HCT116 (cell line): ENCODE measurements at regions not wholly inside any gene's neighbourhood (a gene's known extent, or its start where the extent isn't known, plus 50 kb on each side); places are given as distances from the start of the nearest gene placed in this dataset.

Experiments
- ATAC-seq: fragments of 200-7000 bp; cut with Tn5 transposase; 2 replicates; pipeline ENCODE4 v1.9.1; 2020; ENCODE audit warnings: mild to moderate bottlenecking, moderate library complexity
- BruUV-seq: library from RNA; stranded (reverse); fragments of 400-500 nt; replicated peaks from 2 replicates; lab custom pipeline; 2021; lab: Mats Ljungman, UMichigan
- CTCF ChIA-PET: fragments of 300-600 bp; sonication (Branson Sonifier 250); formaldehyde crosslinking; loops from one replicate; lab custom pipeline; 2021; ENCODE audit warnings: antibody characterized with exemption; lab: Charles Lee
- POLR2A ChIA-PET: fragments of 300-600, 350-600 bp; sonication (Branson Sonifier 250); formaldehyde crosslinking; loops from one replicate; lab custom pipeline; 2021; ENCODE audit warnings: antibody characterized with exemption; lab: Charles Lee
- RAD21 ChIA-PET, 2 experiments: fragments of 300-600 bp; sonication (Branson Sonifier 250); formaldehyde crosslinking; loops; one replicate each; lab custom pipeline; 2023; ENCODE audit warnings: low total read pairs in 2 of 2; ENCODE audit not compliant: uncharacterized antibody in 2 of 2, unreplicated experiment in 2 of 2, low non-redundant PET in 1 of 2; lab: Charles Lee
- DNase-seq: peaks from one replicate; pipeline ENCODE4 v3.0.0-alpha.2; 2010; ENCODE audit warnings: low read depth, low spot score
- H2AFZ ChIP-seq: fragments of 200-600 bp; shearing (Covaris generic), sonication (generic); 2 replicates; pipeline ENCODE4 v1.6.1; 2017; ENCODE audit warnings: low read depth, mixed run types, mixed read lengths, antibody characterized with exemption, low read length; ENCODE audit not compliant: poor library complexity, severe bottlenecking
- H3K27ac ChIP-seq: 2 replicates; pipeline ENCODE4 v1.5.1; 2012; ENCODE audit warnings: low read depth, low read length
- H3K27me3 ChIP-seq: fragments of 200-600 bp; sonication (generic); 2 replicates; pipeline ENCODE4 v1.6.1; 2016; ENCODE audit warnings: mixed run types, low read length, mixed read lengths; ENCODE audit not compliant: insufficient read depth
- H3K36me3 ChIP-seq, 2 experiments: fragments of 200-500 bp in 1 of 2; fragments of 200-600 bp in 1 of 2; sonication (Bioruptor generic) in 1 of 2; sonication (generic) in 1 of 2; 2 replicates each; pipeline versions ENCODE4 v1.5.1 to v1.6.1; 2014 to 2016; ENCODE audit warnings: low read length in 2 of 2, inconsistent platforms in 1 of 2, mixed read lengths in 1 of 2, mixed run types in 1 of 2; ENCODE audit not compliant: insufficient read depth in 2 of 2, control insufficient read depth in 1 of 2
- H3K4me1 ChIP-seq, 2 experiments: fragments of 200-600 bp in 1 of 2; sonication (generic) in 1 of 2; 2 replicates each; pipeline versions ENCODE4 v1.5.1 to v1.6.1; 2012 to 2017; ENCODE audit warnings: low read length in 2 of 2, inconsistent platforms in 1 of 2, mild to moderate bottlenecking in 1 of 2, mixed read lengths in 1 of 2, mixed run types in 1 of 2, moderate library complexity in 1 of 2; ENCODE audit not compliant: insufficient read depth in 2 of 2, control insufficient read depth in 1 of 2
- H3K4me2 ChIP-seq: fragments of 200-600 bp; sonication (generic); 2 replicates; pipeline ENCODE4 v1.6.1; 2017; ENCODE audit warnings: mixed run types, low read length, mixed read lengths
- H3K4me3 ChIP-seq, 2 experiments: fragments of 200-600 bp in 1 of 2; sonication (generic) in 1 of 2; replicated peaks in 1 of 2; 2 replicates each; pipeline ENCODE4 v1.5.1; 2011 to 2016; ENCODE audit warnings: low read length in 2 of 2, control low read depth in 1 of 2, low read depth in 1 of 2, mild to moderate bottlenecking in 1 of 2, mixed read lengths in 1 of 2, mixed run types in 1 of 2
- H3K79me2 ChIP-seq: fragments of 200-600 bp; sonication (generic); 2 replicates; pipeline ENCODE4 v1.6.1; 2017; ENCODE audit warnings: mild to moderate bottlenecking, mixed run types, low read length, moderate library complexity, mixed read lengths; ENCODE audit not compliant: insufficient read depth
- H3K9ac ChIP-seq: fragments of 200-600 bp; sonication (generic); 2 replicates; pipeline ENCODE4 v1.6.1; 2016; ENCODE audit warnings: low read length, mixed read lengths
- H3K9me2 ChIP-seq: fragments of 200-600 bp; sonication (generic), shearing (Covaris generic); 2 replicates; pipeline ENCODE4 v1.6.1; 2017; ENCODE audit warnings: mixed run types, mild to moderate bottlenecking, moderate library complexity; ENCODE audit not compliant: insufficient read depth
- H3K9me3 ChIP-seq, 2 experiments: fragments of 200-500 bp in 1 of 2; fragments of 200-600 bp in 1 of 2; sonication (Bioruptor generic) in 1 of 2; sonication (generic) in 1 of 2; 2 replicates each; pipeline ENCODE4 v1.6.1; 2014 to 2017; ENCODE audit warnings: low read length in 2 of 2, mixed read lengths in 2 of 2, inconsistent platforms in 1 of 2, low read depth in 1 of 2, mild to moderate bottlenecking in 1 of 2, mixed run types in 1 of 2, moderate library complexity in 1 of 2; ENCODE audit not compliant: control insufficient read depth in 1 of 2, insufficient read depth in 1 of 2
- H4K20me1 ChIP-seq: fragments of 200-600 bp; sonication (generic), shearing (Covaris generic); 2 replicates; pipeline ENCODE4 v1.6.1; 2017; ENCODE audit warnings: mixed run types, mild to moderate bottlenecking, moderate library complexity; ENCODE audit not compliant: insufficient read depth
- CBX3 ChIP-seq: IDR thresholded peaks from 2 replicates; pipeline ENCODE4 v1.6.1; 2012; ENCODE audit warnings: low read depth
- CEBPB ChIP-seq: IDR thresholded peaks from 2 replicates; pipeline ENCODE4 v1.6.1; 2012; ENCODE audit warnings: low read depth
- CTCF ChIP-seq, 3 experiments: fragments of 200-600 bp in 1 of 3; sonication (generic) in 1 of 3; IDR thresholded peaks in 2 of 3; conservative IDR thresholded peaks in 1 of 3; 2 replicates each; pipeline ENCODE4 v1.5.1; 2012 to 2017; ENCODE audit warnings: low read depth in 2 of 3, low read length in 2 of 3, antibody characterized with exemption in 1 of 3, borderline replicate concordance in 1 of 3, control low read depth in 1 of 3, mild to moderate bottlenecking in 1 of 3, mixed read lengths in 1 of 3, mixed run types in 1 of 3, moderate library complexity in 1 of 3; ENCODE audit not compliant: insufficient read depth in 1 of 3
- EZH2 ChIP-seq: fragments of 200-600 bp; sonication (generic); IDR thresholded peaks from 2 replicates; pipeline ENCODE4 v1.6.1; 2017; ENCODE audit warnings: antibody characterized with exemption, mixed run types
- JUND ChIP-seq: IDR thresholded peaks from 2 replicates; pipeline ENCODE4 v1.6.1; 2012
- POLR2A ChIP-seq: IDR thresholded peaks from 2 replicates; pipeline ENCODE4 v1.7.0; 2011; ENCODE audit warnings: borderline replicate concordance; ENCODE audit not compliant: insufficient read depth, insufficient read length; ENCODE audit errors: extremely low read depth
- RAD21 ChIP-seq: IDR thresholded peaks from 2 replicates; pipeline ENCODE4 v1.6.1; 2012; ENCODE audit warnings: low read depth, mild to moderate bottlenecking
- REST ChIP-seq: IDR thresholded peaks from 2 replicates; pipeline ENCODE4 v1.6.1; 2012; ENCODE audit warnings: low read depth
- YY1 ChIP-seq: IDR thresholded peaks from 2 replicates; pipeline ENCODE4 v1.6.1; 2011; ENCODE audit warnings: low read length, low read depth, moderate library complexity, mild to moderate bottlenecking; ENCODE audit not compliant: insufficient replicate concordance; ENCODE audit errors: extremely low read depth
- ZFX ChIP-seq: fragments of 450-650 bp; IDR thresholded peaks from 2 replicates; pipeline ENCODE4 v1.6.1; 2017
- intact Hi-C: fragments of 100-400 bp; cut with micrococcal nuclease; formaldehyde crosslinking; loops from 2 replicates; pipeline ENCODE4 v1.10.0; 2022

GRCh38 chr20:9927224-9927623 is 88.3 kb upstream of the PAK5 start:
- BruUV-seq: no TSS peak

GRCh38 chr20:9926476-9926875 is 87.6 kb upstream of the PAK5 start:
- Histone ChIP-seq H3K4me1 (no peaks in the 10 kb centered on the region), H3K27ac (no peak overlapping the region), H4K20me1 (no peaks in the 10 kb centered on the region), H3K4me3 (no peak overlapping the region), H3K27me3 (no peaks in the 10 kb centered on the region), H3K36me3 (no peaks in the 10 kb centered on the region), H3K9me2 (no peaks in the 10 kb centered on the region), H3K4me2 (no peak overlapping the region), H2AFZ (no peak overlapping the region), H3K9ac (no peak overlapping the region), H3K79me2 (no peaks in the 10 kb centered on the region), H3K9me3 (no peaks in the 10 kb centered on the region)
- DNase-seq (no peak), ATAC-seq (peak; percentile 49; the same call in 1 of the 2 replicates)
- no TSS peak for BruUV-seq
- ChIA-PET CTCF (interaction anchor here (0.7 to 1.4 kb wide), 3 partner anchors 13 to 24 kb away, joined by 3 to 5 read pairs (median 3); no protein-coding TSS in a partner anchor), POLR2A (no interaction called here), RAD21 (interaction anchor here in 1 of 2 experiments (0.8 kb wide), 1 partner anchor 19 kb away, joined by 3 read pairs; no protein-coding TSS in a partner anchor)
- intact Hi-C loops: no loop called here
- TF ChIP-seq ZFX (no peak), JUND (no peak), CBX3 (no peak), RAD21 (no peak), POLR2A (no peak), REST (no peak), YY1 (no peak)

More at GRCh38 chr20:9927224-9927623, 88.3 kb upstream of the PAK5 start:
- DNase-seq (no peak), ATAC-seq (no peak)
- no peaks in the 10 kb centered on the region for H3K9me2 ChIP-seq
- H4K20me1 ChIP-seq: no peaks in the 10 kb centered on the region
- H2AFZ ChIP-seq: no peak overlapping the region
- H3K27me3 ChIP-seq: no peaks in the 10 kb centered on the region
- H3K4me1 ChIP-seq: no peaks in the 10 kb centered on the region
- ChIA-PET POLR2A (no interaction called here), RAD21 (no interaction called here), CTCF (interaction anchor here (0.7 to 1.4 kb wide), 2 partner anchors 18 to 25 kb away, joined by 3 read pairs; no protein-coding TSS in a partner anchor)
- no peaks in the 10 kb centered on the region for H3K36me3 ChIP-seq
- no peaks in the 10 kb centered on the region for H3K79me2 ChIP-seq
- TF ChIP-seq CTCF (IDR thresholded peaks at IDR 0.05 in 2 of 3, conservative IDR thresholded peaks at IDR 0.05 in 1 of 3; ENCODE audit: borderline replicate concordance in 1 of 3, insufficient read depth in 1 of 3, low read depth in 2 of 3, low read length in 2 of 3): no peak
- TF ChIP-seq EZH2: no peak
- TF ChIP-seq CEBPB: no peak
- H3K4me3 ChIP-seq: no peak overlapping the region
- H3K27ac ChIP-seq: no peak overlapping the region
- H3K9me3 ChIP-seq: no peaks in the 10 kb centered on the region
- H3K4me2 ChIP-seq: no peak overlapping the region
- intact Hi-C loops: no loop called here
- no peak overlapping the region for H3K9ac ChIP-seq
